Trophoblast cell (in vitro differentiated cells and primary cell): ENCODE measurements at regions not wholly inside any gene's neighbourhood (a gene's known extent, or its start where the extent isn't known, plus 50 kb on each side); places are given as distances from the start of the nearest gene placed in this dataset.

Source experiments
- DNase-seq, 2 donors: peaks; one replicate each; pipeline ENCODE4 v3.0.0-alpha.2; 2016
- H2AFZ ChIP-seq: 2 replicates; pipeline ENCODE4 v1.6.1; 2013; ENCODE audit warnings: low read length, moderate library complexity, mild to moderate bottlenecking; ENCODE audit not compliant: insufficient read depth, poor library complexity
- H2AK5ac ChIP-seq: 2 replicates; pipeline ENCODE4 v1.6.1; 2013; ENCODE audit warnings: mild to moderate bottlenecking, low read length
- H2BK120ac ChIP-seq: 2 replicates; pipeline ENCODE4 v1.6.1; 2013; ENCODE audit warnings: low read length, mild to moderate bottlenecking, moderate library complexity; ENCODE audit not compliant: insufficient read depth, poor library complexity
- H2BK12ac ChIP-seq: 2 replicates; pipeline ENCODE4 v1.6.1; 2013; ENCODE audit warnings: mild to moderate bottlenecking, low read length, moderate library complexity
- H2BK5ac ChIP-seq: 2 replicates; pipeline ENCODE4 v1.6.1; 2013; ENCODE audit warnings: low read length, low read depth, moderate library complexity, mild to moderate bottlenecking; ENCODE audit not compliant: poor library complexity
- H3K14ac ChIP-seq: 2 replicates; pipeline ENCODE4 v1.6.1; 2013; ENCODE audit warnings: mild to moderate bottlenecking, low read length
- H3K18ac ChIP-seq: 2 replicates; pipeline ENCODE4 v1.6.1; 2013; ENCODE audit warnings: mild to moderate bottlenecking, low read length
- H3K23ac ChIP-seq: 2 replicates; pipeline ENCODE4 v1.6.1; 2013; ENCODE audit warnings: low read length
- H3K27ac ChIP-seq: 2 replicates; pipeline ENCODE4 v1.5.1; 2013; ENCODE audit warnings: low read depth, mild to moderate bottlenecking, inconsistent platforms, low read length, moderate library complexity
- H3K27me3 ChIP-seq: 2 replicates; pipeline ENCODE4 v1.6.1; 2013; ENCODE audit warnings: inconsistent platforms, mild to moderate bottlenecking, low read length, moderate library complexity; ENCODE audit not compliant: insufficient read depth
- H3K36me3 ChIP-seq, 2 experiments: 1 replicate in 1 of 2; 2 replicates in 1 of 2; pipeline ENCODE4 v1.6.1; 2013; ENCODE audit warnings: low read length in 2 of 2, mild to moderate bottlenecking in 2 of 2, moderate library complexity in 1 of 2; ENCODE audit not compliant: insufficient read depth in 2 of 2, control insufficient read depth in 1 of 2
- H3K4ac ChIP-seq: 2 replicates; pipeline ENCODE4 v1.6.1; 2013; ENCODE audit warnings: low read depth, mild to moderate bottlenecking, low read length, moderate library complexity
- H3K4me1 ChIP-seq, 2 experiments: 1 replicate in 1 of 2; 2 replicates in 1 of 2; pipeline ENCODE4 v1.6.1; 2013; ENCODE audit warnings: low read length in 2 of 2, mild to moderate bottlenecking in 2 of 2, moderate library complexity in 1 of 2; ENCODE audit not compliant: insufficient read depth in 2 of 2, control insufficient read depth in 1 of 2
- H3K4me2 ChIP-seq: 2 replicates; pipeline ENCODE4 v1.6.1; 2013; ENCODE audit warnings: inconsistent platforms, mild to moderate bottlenecking, low read length, moderate library complexity
- H3K4me3 ChIP-seq: 2 replicates; pipeline ENCODE4 v1.5.1; 2013; ENCODE audit warnings: mild to moderate bottlenecking, low read depth, low read length, inconsistent platforms
- H3K79me1 ChIP-seq: one replicate; pipeline ENCODE4 v1.6.1; 2013; ENCODE audit warnings: low read length
- H3K79me2 ChIP-seq: 2 replicates; pipeline ENCODE4 v1.6.1; 2013; ENCODE audit warnings: low read length, mild to moderate bottlenecking; ENCODE audit not compliant: control insufficient read depth, insufficient read depth, poor library complexity
- H3K9ac ChIP-seq: 2 replicates; pipeline ENCODE4 v1.6.1; 2013; ENCODE audit warnings: mild to moderate bottlenecking, low read length
- H3K9me3 ChIP-seq: 2 replicates; pipeline ENCODE4 v1.6.1; 2013; ENCODE audit warnings: low read depth, mild to moderate bottlenecking, control low read depth, inconsistent platforms, low read length; ENCODE audit not compliant: insufficient read depth
- H4K12ac ChIP-seq: 2 replicates; pipeline ENCODE4 v1.6.1; 2013; ENCODE audit warnings: low read depth, mild to moderate bottlenecking, low read length, moderate library complexity
- H4K8ac ChIP-seq: 2 replicates; pipeline ENCODE4 v1.6.1; 2013; ENCODE audit warnings: low read depth, mild to moderate bottlenecking, low read length, moderate library complexity
- H4K91ac ChIP-seq: one replicate; pipeline ENCODE4 v1.6.1; 2013; ENCODE audit warnings: low read depth, mild to moderate bottlenecking, low read length, moderate library complexity
- WGBS: extraction: QIAGEN DNeasy Blood & Tissue Kit; methylation state at CpG from one replicate; pipeline ENCODE4 v1.1.7; 2013; ENCODE audit warnings: missing lambda C conversion rate; ENCODE audit not compliant: insufficient read length, insufficient coverage; ENCODE audit errors: extremely low coverage; 5-methylcytosine and 5-hydroxymethylcytosine counted together

DNA sequence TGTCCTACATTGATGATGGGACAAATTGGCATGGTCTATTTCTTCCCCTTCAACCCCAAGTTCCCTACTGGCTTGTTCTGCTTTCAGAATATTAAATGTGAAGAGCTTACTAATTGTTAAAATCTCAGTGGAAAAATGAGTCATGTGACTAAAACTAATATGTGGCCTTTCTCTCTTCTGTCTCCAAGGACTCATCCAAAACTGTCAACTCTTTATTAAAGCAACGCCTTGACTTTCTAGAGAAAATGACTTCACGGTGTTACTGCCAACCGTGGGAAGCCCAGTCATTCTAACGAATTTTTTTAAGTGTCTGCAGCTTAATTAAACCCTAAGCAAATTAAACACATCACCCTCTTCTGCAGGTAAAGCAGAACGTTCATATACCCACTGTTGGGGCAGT, 431.6 kb downstream of the DTWD2 start:
- Histone ChIP-seq H3K79me1 (no peaks in the 10 kb centered on the region), H3K36me3 (no peaks in the 10 kb centered on the region), H2BK120ac (no peak overlapping the region), H2AK5ac (no peak overlapping the region), H3K4me3 (no peak overlapping the region), H3K9ac (no peak overlapping the region), H3K27me3 (no peaks in the 10 kb centered on the region), H3K4ac (no peak overlapping the region), H2AFZ (no peak overlapping the region), H3K4me2 (no peak overlapping the region), H3K18ac (no peak overlapping the region), H3K27ac (no peak overlapping the region), H3K23ac (no peak overlapping the region), H3K4me1 (peaks cover 0 to 5% of the 10 kb centered on the region in 2 experiments), H3K9me3 (no peaks in the 10 kb centered on the region), H2BK5ac (no peak overlapping the region), H3K79me2 (no peaks in the 10 kb centered on the region), H2BK12ac (no peak overlapping the region), H3K14ac (no peak overlapping the region), H4K8ac (no peak overlapping the region), H4K91ac (no peak overlapping the region), H4K12ac (no peak overlapping the region)
- no peak for DNase-seq
- WGBS = no CpG with 5 or more reads among the region's 5 CpGs

DNA sequence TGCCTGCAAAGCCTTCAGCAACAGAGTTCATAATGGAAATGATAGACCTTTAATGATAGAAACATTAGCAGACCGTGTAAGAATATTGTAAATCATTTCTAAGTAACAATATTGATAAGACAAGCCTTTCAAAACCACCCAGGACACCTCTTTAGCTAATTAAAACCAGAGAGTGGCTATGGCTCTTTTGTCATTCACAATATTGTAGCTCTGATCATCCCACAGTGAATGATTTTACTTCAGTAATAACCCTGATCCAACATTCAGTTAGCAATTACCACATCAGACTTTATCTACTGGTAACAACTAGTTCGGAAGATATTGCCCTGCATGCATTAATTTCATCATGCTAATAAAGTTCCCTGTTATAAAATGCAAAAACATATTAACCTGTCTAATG, 432.6 kb downstream of the DTWD2 start:
- no peak overlapping the region for H3K4me2 ChIP-seq
- H3K14ac ChIP-seq = no peak overlapping the region
- no peak overlapping the region for H4K12ac ChIP-seq
- no peak overlapping the region for H3K9ac ChIP-seq
- no peak overlapping the region for H2BK120ac ChIP-seq
- no peaks in the 10 kb centered on the region for H3K79me1 ChIP-seq
- H3K4me3 ChIP-seq = no peak overlapping the region
- no peak overlapping the region for H4K91ac ChIP-seq
- no CpG with 5 or more reads among the region's 2 CpGs for WGBS
- no peak overlapping the region for H2AFZ ChIP-seq
- no peaks in the 10 kb centered on the region for H3K36me3 ChIP-seq
- H4K8ac ChIP-seq = no peak overlapping the region
- H3K9me3 ChIP-seq = no peaks in the 10 kb centered on the region
- no peaks in the 10 kb centered on the region for H3K27me3 ChIP-seq
- no peaks in the 10 kb centered on the region for H3K79me2 ChIP-seq
- no peak for DNase-seq
- H3K4ac ChIP-seq = no peak overlapping the region
- no peak overlapping the region for H3K18ac ChIP-seq
- H2AK5ac ChIP-seq = no peak overlapping the region
- H3K23ac ChIP-seq = no peak overlapping the region
- H3K27ac ChIP-seq = no peak overlapping the region
- no peak overlapping the region for H2BK12ac ChIP-seq
- H3K4me1 ChIP-seq = peaks cover 0 to 5% of the 10 kb centered on the region in 2 experiments
- H2BK5ac ChIP-seq = no peak overlapping the region

DNA sequence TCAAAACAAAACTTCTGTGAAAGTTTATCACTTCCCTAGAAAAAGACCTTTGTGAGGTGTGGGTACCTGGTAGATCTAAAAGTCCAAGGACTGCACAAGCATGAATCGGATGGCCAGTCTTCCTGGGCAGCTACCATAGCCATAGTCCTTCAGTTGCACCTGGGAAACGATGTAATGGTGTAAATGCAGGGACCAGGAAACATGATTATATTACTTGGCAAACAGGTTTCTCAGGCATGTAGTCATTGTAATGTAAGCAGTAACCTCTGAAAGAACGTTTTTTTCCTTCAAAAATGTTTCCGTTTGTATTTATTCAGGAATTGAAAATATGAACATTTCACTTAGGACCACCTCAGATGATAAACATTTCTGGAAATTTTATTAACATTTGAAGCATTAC, 433.4 kb downstream of the DTWD2 start:
- no peak overlapping the region for H2AK5ac ChIP-seq
- no peak overlapping the region for H3K18ac ChIP-seq
- H4K91ac ChIP-seq = no peak overlapping the region
- DNase-seq = peak; percentile 28 to 86
- no peaks in the 10 kb centered on the region for H3K27me3 ChIP-seq
- H3K14ac ChIP-seq = no peak overlapping the region
- no peaks in the 10 kb centered on the region for H3K9me3 ChIP-seq
- H3K4ac ChIP-seq = no peak overlapping the region
- H3K23ac ChIP-seq = no peak overlapping the region
- H3K79me1 ChIP-seq = no peaks in the 10 kb centered on the region
- no peak overlapping the region for H2BK5ac ChIP-seq
- H4K8ac ChIP-seq = no peak overlapping the region
- no peaks in the 10 kb centered on the region for H3K36me3 ChIP-seq
- no peak overlapping the region for H3K4me3 ChIP-seq
- no peak overlapping the region for H3K9ac ChIP-seq
- H3K27ac ChIP-seq = no peak overlapping the region
- no CpG with 5 or more reads among the region's 4 CpGs for WGBS
- H2AFZ ChIP-seq = no peak overlapping the region
- H2BK120ac ChIP-seq = no peak overlapping the region
- H3K4me2 ChIP-seq = no peak overlapping the region
- H3K4me1 ChIP-seq = peaks cover 0 to 5% of the 10 kb centered on the region in 2 experiments
- no peak overlapping the region for H4K12ac ChIP-seq
- no peak overlapping the region for H2BK12ac ChIP-seq
- H3K79me2 ChIP-seq = no peaks in the 10 kb centered on the region

DNA sequence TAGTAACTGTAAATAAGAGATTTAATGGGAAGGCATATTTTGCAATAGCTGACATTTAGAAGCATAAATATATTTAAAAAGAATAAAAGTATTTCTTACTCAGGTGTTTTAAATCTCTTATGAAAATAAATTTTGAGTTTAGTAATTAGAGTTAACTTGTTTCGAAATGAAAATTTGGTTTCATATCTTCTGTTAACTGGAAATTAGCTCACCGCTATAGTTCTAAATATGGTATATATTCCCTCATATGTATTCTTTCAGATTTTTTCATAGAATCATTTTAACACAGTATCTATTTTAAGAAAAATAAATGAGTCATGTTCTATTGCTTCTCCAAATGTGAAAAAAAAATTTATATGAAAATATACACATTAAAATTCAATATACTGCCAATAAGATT, 434.1 kb downstream of the DTWD2 start:
- Histone ChIP-seq H2BK5ac (no peak overlapping the region), H3K4me2 (no peak overlapping the region), H3K18ac (no peak overlapping the region), H3K79me1 (no peaks in the 10 kb centered on the region), H3K36me3 (no peaks in the 10 kb centered on the region), H3K14ac (no peak overlapping the region), H3K4ac (no peak overlapping the region), H4K8ac (no peak overlapping the region), H4K91ac (no peak overlapping the region), H2AK5ac (no peak overlapping the region), H4K12ac (no peak overlapping the region), H2BK12ac (no peak overlapping the region), H3K27ac (no peak overlapping the region), H2AFZ (no peak overlapping the region), H3K79me2 (no peaks in the 10 kb centered on the region), H3K27me3 (no peaks in the 10 kb centered on the region), H2BK120ac (no peak overlapping the region), H3K4me3 (no peak overlapping the region), H3K9me3 (no peaks in the 10 kb centered on the region), H3K23ac (no peak overlapping the region), H3K4me1 (peaks cover 0 to 5% of the 10 kb centered on the region in 2 experiments), H3K9ac (no peak overlapping the region)
- WGBS = no CpG with 5 or more reads among the region's 2 CpGs
- DNase-seq = no peak
